Fibroblast of skin of left quadriceps (primary cell): ENCODE measurements at regions not wholly inside any gene's neighbourhood (a gene's known extent, or its start where the extent isn't known, plus 50 kb on each side); places are given as distances from the start of the nearest gene placed in this dataset.
A peak's percentile ranks its signal among the peaks of the same experiment; 100 is the strongest.
"Not testable (repeated sequence)": the region's sequence is repeated elsewhere in the genome, so short reads cannot be mapped to it uniquely, and the experiment has no call there.

ENCODE experiments used
- DNase-seq, 2 experiments: peaks; one replicate each; pipeline ENCODE4 v3.0.0-alpha.2; 2013; ENCODE audit warnings: low read depth in 2 of 2

- no peak for DNase-seq
Measured at GRCh38 chr7:149633976-149634945, 136.7 kb upstream of the ZNF746 start.

- DNase-seq, result not testable (repeated sequence)
Measured at GRCh38 chr7:149628361-149629149, 130.9 kb upstream of the ZNF746 start.

GRCh38 chr7:149627911-149628310 lies 130.3 kb upstream of the ZNF746 start:
- DNase-seq, result no peak

DNA sequence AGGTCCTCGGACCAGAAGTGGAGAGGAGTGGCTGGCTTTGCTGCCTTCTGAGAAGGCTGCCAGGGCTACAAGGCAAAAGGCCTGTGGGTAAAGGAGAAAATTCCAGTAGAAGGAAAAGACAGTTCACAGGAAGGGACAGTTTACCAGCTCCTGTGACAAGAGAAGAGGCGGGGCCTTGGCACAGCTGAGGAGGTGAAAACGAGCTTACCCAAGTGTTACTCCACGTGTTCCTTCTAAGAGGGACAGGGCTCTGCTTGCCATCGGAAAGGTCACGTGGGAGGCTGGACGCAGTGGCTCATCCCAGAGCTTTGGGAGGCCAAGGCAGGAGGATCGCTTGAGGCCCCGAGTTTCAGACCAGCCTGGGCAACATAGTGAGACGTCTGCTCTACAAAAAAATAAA lies 129.4 kb upstream of the ZNF746 start:
- DNase-seq, result no peak

GRCh38 chr7:149625947-149626392 lies 128.4 kb upstream of the ZNF746 start:
- no peak for DNase-seq

DNA sequence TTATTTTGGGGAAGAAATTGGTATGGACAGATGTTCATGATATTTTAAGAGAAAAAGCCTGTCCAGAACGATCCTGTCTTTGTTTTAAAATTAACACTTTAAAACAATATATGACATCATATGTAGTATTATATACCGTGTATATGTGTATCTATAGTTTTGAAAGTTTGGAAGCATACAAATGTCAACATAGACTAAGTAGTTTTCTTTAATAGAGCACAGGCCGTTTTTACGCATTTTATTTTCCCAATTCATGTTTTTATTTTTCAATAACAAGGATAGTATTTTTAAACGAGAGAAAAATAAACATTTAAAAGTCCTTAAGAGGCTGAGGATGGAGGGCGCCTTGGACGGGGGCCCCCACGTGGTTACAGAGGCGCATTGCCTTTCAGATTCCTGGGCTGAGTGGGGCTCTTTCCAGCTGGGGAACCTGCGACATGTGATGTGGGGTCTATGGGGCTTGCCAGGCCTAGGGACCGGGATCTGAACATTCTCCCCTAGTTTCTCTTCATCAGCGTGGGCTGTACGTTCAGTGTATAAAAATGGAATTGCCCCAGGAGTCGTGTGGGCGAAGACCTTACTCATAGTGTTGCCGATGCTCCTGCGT lies 127.8 kb upstream of the ZNF746 start:
- peak; percentile 24 to 29 for DNase-seq

DNA sequence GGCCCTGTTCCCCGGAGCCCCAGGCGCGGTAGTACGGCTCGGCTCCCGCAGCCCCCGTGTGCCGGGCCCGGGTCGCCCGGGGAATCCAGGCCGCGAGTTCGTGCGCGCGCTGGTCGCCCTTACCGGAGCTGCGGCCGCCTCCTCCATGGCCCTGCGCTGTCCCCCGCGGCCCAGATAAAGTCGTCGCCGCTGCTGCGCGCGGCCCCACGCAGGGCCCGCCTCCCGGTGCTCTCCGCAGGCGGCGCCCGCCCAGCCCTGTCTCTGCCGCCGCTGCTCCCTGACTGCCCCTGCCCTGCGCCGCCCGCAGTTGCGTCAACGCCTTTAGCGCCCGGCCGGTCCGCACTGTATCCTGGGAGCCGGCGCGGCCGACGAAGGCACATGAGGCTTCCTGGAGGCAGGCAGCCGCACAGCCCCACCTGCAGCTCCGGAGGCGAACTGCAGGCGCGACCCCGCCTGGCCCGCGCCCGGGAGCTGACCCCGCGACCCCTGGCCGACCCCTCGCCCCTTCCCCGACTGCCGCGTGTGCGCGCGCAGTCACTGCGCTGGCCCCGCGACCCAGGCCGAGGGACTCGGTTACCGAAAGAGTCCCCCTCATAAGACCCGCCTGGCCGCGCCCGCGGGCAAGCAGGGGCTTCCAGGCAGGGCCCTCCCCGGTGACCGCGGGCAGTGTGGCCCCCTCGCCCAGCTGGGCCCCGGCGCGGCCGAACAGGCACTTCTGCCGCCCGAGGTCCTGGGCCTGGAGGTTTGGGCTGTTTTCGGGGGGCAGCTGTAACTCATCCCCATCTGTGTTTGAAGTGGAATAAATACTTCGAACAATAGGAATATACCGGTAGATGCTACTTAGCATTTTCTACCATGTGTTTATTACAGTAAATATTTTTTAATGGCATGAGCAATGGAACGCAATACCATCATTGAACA lies 127.1 kb upstream of the ZNF746 start:
- DNase-seq, result peak; percentile 76 to 78

GRCh38 chr7:149624006-149624405 lies 126.4 kb upstream of the ZNF746 start:
- DNase-seq, result no peak

- peak; percentile 25 to 31 for DNase-seq
Measured at GRCh38 chr7:149623262-149623997, 125.8 kb upstream of the ZNF746 start.

DNA sequence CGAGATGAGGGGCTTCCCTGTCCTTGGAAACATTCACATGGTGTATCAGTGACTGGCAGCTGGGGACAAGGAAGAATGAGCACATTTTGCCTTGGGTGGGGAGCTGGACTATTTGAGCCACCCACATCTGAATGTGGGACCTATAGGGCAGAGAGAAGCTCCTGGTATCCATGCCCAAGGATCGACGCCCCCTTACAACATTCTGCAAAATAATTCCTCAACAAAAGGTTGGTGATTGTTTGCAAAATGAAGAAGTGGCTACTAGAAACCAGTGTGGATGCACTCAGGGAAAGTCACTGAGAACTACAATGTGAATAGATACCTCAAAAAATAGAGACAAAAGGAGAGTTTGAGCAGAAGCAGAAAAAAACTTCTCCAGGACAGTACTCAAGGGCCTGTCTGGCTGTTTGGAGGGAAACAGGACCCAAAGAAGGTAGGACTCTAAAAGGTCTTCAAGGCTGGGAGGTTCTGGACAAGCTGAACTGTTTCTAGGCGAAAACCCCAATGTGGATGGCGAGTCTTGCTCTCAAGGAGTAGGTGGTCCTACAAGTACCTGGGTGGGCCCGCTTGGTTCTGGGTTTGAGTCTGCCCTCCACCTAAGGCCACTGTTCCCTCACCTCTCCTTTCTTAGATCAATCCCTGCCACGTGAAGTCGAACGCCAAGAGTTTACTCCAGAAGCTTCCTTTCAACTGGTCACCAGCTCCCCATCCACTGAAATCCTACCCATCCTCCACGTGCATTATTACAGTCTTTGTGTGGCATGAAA lies 125.0 kb upstream of the ZNF746 start:
- no peak for DNase-seq

GRCh38 chr7:149621776-149622175 lies 124.2 kb upstream of the ZNF746 start:
- DNase-seq, result no peak

DNA sequence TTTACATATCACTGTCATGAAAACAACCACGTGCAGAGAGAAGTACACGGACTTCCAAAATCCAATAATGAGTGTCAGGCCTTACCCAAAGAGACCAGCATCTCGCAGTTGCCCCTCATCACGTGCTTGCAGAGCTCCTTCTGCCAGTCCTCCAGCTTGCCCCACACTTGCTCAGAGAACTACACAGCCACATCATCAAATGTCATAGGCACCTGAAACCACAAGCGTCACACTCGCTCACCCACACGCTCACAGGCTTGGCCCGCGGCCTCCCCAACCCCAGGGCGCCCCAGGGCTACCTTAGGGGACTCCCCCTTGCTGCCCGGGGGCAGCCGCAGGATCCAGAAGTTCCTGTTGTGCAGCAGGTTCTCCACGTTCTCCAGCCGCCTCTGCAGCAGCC lies 123.4 kb upstream of the ZNF746 start:
- DNase-seq, result no peak

DNA sequence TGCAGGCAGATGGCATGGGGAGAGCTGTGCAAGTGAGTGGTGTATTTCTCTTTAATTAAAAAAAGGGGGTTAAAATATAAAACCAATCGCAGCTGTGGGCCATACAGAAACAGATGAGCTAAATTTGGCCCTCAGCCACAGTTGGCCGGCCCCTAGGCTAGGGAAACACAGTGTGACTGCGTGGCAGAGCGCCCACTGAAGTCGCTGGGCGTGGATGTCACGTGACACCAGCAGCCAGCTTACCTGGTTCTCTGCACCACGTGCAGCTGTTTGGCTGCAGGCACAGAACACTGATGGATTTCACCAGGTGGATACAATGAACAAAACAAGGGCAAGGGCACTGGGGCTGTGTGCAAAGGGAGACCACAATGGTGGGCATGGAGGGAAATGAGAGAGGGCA lies 119.3 kb upstream of the ZNF746 start:
- DNase-seq, result no peak

DNA sequence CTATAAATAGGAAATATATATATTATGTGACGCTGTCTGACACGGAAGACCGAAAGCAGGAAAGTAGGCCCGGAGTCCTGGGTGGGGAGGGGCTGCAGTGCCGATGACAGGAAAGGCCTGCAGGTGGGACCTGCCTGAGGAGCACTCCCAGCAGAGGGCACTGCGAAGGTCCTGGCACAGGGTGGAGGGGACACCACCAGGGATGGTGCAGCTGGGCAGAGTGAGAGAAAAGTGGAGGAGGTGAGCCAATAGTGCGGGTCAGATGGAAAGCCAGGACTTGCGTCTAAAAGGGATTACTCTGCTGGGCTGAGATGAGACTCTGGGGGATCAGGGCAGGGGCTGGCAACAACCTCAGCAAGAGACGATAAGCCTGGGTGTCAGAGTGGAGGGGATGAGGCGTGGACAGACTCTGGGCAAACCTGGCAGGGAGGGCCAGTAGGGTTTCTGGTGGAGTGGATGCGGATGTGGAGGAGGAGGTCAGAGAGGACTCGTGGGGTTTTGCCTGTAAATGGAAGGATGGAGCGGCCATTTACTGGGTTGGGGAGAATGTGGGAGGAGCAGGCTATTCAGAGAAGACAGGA lies 118.2 kb upstream of the ZNF746 start:
- DNase-seq, result no peak

GRCh38 chr7:149610441-149611011 lies 112.9 kb upstream of the ZNF746 start:
- DNase-seq, result no peak

GRCh38 chr7:149608168-149608567 lies 110.6 kb upstream of the ZNF746 start:
- no peak for DNase-seq

DNA sequence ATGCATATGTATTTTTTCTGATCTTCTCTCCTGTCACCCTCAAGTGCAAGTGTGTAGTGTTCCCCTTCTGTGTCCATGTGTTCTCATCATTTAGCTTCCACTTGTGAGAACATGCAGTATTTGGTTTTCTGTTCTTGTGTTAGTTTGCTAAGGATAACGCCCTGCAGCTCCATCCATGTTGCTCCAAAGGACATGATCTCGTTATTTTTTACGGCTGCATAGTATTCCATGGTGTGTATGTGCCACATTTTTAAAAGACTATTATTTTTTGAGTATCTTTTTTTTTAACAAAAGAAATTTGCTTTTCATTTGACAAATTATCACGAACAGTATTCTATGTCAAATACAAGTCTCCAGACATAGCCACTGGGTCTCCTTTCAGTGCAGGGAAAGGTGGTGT lies 110.1 kb upstream of the ZNF746 start:
- no peak for DNase-seq

- DNase-seq, result no peak
Measured at GRCh38 chr7:149606826-149607225, 109.2 kb upstream of the ZNF746 start.

DNA sequence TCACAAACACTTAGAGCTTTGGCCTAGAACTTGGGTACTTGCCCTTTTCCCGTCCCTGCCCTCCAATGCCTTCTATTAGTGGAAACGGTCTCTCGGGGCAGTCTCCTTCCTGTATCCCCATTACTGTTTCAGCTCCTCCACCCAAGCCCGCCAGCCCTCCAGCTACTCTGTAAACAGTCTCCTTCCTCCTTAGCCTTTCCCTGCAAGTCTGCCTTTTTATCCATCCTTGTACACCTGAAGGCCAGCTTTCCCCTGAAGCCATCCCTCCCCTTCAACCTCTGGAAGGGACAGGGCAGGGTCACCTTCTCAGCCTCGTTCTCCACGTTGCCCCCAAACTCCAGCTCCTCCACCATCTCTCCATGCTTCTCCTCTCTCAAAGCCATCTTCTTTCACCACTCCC lies 108.1 kb upstream of the ZNF746 start:
- no peak for DNase-seq
